SHP77 (cell line): ENCODE measurements at regions not wholly inside any gene's neighbourhood (a gene's known extent, or its start where the extent isn't known, plus 50 kb on each side); places are given as distances from the start of the nearest gene placed in this dataset.
"Not testable (repeated sequence)": the region's sequence is repeated elsewhere in the genome, so short reads cannot be mapped to it uniquely, and the experiment has no call there.

Experiments used
- DNase-seq, 2 experiments: peaks; one replicate each; lab custom pipeline; 2025; lab: John Stamatoyannopoulos, UW

GRCh38 chr17:74115586-74115985 lies 87.9 kb upstream of the RPL38 start:
- no peak for DNase-seq

- DNase-seq, result peak; percentile 30 to 49
Measured at GRCh38 chr17:74116087-74116717, 87.3 kb upstream of the RPL38 start.

- DNase-seq, result no peak
Measured at GRCh38 chr17:74117087-74117698, 86.3 kb upstream of the RPL38 start.

- DNase-seq, result peak; percentile 89
Measured at GRCh38 chr17:74117999-74118421, 85.5 kb upstream of the RPL38 start.

GRCh38 chr17:74118504-74118903 lies 85.0 kb upstream of the RPL38 start:
- peak; percentile 97 to 98 for DNase-seq

GRCh38 chr17:74119049-74119580 lies 84.4 kb upstream of the RPL38 start:
- DNase-seq, result peak; percentile 42 to 44

GRCh38 chr17:74119965-74120364 lies 83.5 kb upstream of the RPL38 start:
- DNase-seq, result peak; percentile 72 to 86

GRCh38 chr17:74123350-74123749 lies 80.1 kb upstream of the RPL38 start:
- DNase-seq, result no peak

GRCh38 chr17:74123866-74124444 lies 79.5 kb upstream of the RPL38 start:
- DNase-seq, result no peak

- DNase-seq, result peak; percentile 94 to 95
Measured at GRCh38 chr17:74125156-74125555, 78.3 kb upstream of the RPL38 start.

GRCh38 chr17:74126179-74126900 lies 77.1 kb upstream of the RPL38 start:
- peak in 1 of 2 experiments; percentile 26 for DNase-seq

- no peak for DNase-seq
Measured at GRCh38 chr17:74126959-74127358, 76.5 kb upstream of the RPL38 start.

GRCh38 chr17:74128456-74129211 lies 74.8 kb upstream of the RPL38 start:
- no peak for DNase-seq

- DNase-seq, result not testable (repeated sequence)
Measured at GRCh38 chr17:74129800-74130199, 73.7 kb upstream of the RPL38 start.

- no peak for DNase-seq
Measured at GRCh38 chr17:74130276-74130675, 73.2 kb upstream of the RPL38 start.

GRCh38 chr17:74130841-74131240 lies 72.6 kb upstream of the RPL38 start:
- DNase-seq, result no peak

GRCh38 chr17:74132354-74132753 lies 71.1 kb upstream of the RPL38 start:
- no peak for DNase-seq

- DNase-seq, result no peak
Measured at GRCh38 chr17:74133740-74134139, 69.7 kb upstream of the RPL38 start.

GRCh38 chr17:74134234-74134633 lies 69.2 kb upstream of the RPL38 start:
- DNase-seq, result not testable (repeated sequence)

GRCh38 chr17:74134991-74135390 lies 68.5 kb upstream of the RPL38 start:
- no peak for DNase-seq

- DNase-seq, result no peak
Measured at GRCh38 chr17:74135391-74136167, 67.9 kb upstream of the RPL38 start.
